ENCODE measurements at regions not wholly inside any gene's neighbourhood (a gene's known extent, or its start where the extent isn't known, plus 50 kb on each side); places are given as distances from the start of the nearest gene placed in this dataset.

DNA sequence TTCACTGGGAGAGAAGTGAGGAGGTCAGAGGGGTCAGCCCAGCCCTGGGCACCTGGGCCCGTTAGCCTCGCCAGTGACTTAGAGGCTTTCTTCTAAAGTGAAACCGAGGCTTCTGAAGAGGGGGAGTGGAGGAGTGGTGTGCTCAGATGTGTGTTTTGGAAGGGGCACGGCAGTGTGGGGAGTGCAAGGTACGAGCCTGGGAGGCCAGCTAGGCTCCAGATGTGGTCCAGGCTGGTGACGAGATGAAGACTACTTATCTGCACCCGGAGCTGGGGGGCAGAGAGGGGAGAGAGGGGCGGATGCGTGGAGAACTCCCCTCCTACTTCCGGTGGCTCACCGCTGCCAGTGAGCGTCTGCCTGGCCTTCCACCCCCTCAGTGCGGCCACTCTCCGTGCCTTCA lies 371.3 kb upstream of the HS6ST1 start:
- no peak for TF ChIP-seq EZH2 (IDR thresholded peaks at IDR 0.05; ENCODE audit: low read length, missing control alignments)
- TF ChIP-seq, protein P1, sequence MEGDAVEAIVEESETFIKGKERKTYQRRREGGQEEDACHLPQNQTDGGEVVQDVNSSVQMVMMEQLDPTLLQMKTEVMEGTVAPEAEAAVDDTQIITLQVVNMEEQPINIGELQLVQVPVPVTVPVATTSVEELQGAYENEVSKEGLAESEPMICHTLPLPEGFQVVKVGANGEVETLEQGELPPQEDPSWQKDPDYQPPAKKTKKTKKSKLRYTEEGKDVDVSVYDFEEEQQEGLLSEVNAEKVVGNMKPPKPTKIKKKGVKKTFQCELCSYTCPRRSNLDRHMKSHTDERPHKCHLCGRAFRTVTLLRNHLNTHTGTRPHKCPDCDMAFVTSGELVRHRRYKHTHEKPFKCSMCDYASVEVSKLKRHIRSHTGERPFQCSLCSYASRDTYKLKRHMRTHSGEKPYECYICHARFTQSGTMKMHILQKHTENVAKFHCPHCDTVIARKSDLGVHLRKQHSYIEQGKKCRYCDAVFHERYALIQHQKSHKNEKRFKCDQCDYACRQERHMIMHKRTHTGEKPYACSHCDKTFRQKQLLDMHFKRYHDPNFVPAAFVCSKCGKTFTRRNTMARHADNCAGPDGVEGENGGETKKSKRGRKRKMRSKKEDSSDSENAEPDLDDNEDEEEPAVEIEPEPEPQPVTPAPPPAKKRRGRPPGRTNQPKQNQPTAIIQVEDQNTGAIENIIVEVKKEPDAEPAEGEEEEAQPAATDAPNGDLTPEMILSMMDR (conservative IDR thresholded peaks at IDR 0.05 in 1 of 2, IDR thresholded peaks at IDR 0.05 in 1 of 2; ENCODE audit: low read depth in 1 of 2, low read length in 2 of 2) = no peak
